ENCODE measurements at regions not wholly inside any gene's neighbourhood (a gene's known extent, or its start where the extent isn't known, plus 50 kb on each side); places are given as distances from the start of the nearest gene placed in this dataset.
A peak's percentile ranks its signal among the peaks of the same experiment; 100 is the strongest.

- DNase-seq (ENCODE audit: low spot score): no peak
- ATAC-seq (ENCODE audit: low FRiP score): no peak
- TF ChIP-seq, protein P1, sequence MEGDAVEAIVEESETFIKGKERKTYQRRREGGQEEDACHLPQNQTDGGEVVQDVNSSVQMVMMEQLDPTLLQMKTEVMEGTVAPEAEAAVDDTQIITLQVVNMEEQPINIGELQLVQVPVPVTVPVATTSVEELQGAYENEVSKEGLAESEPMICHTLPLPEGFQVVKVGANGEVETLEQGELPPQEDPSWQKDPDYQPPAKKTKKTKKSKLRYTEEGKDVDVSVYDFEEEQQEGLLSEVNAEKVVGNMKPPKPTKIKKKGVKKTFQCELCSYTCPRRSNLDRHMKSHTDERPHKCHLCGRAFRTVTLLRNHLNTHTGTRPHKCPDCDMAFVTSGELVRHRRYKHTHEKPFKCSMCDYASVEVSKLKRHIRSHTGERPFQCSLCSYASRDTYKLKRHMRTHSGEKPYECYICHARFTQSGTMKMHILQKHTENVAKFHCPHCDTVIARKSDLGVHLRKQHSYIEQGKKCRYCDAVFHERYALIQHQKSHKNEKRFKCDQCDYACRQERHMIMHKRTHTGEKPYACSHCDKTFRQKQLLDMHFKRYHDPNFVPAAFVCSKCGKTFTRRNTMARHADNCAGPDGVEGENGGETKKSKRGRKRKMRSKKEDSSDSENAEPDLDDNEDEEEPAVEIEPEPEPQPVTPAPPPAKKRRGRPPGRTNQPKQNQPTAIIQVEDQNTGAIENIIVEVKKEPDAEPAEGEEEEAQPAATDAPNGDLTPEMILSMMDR (IDR thresholded peaks at IDR 0.05): no peak
Measured at GRCh38 chr12:107439026-107439738, 246.4 kb upstream of the PWP1 start.

- TF ChIP-seq, protein P1 (IDR thresholded peaks at IDR 0.05): no peak
- no peak for ATAC-seq (ENCODE audit: low FRiP score)
- no peak for DNase-seq (ENCODE audit: low spot score)
Measured at GRCh38 chr12:107440606-107441005, 245.0 kb upstream of the PWP1 start.

- peak; percentile 45 for ATAC-seq (ENCODE audit: low FRiP score)
- DNase-seq (ENCODE audit: low spot score): no peak
- TF ChIP-seq, protein P1 (IDR thresholded peaks at IDR 0.05): no peak
Measured at GRCh38 chr12:107441665-107442300, 243.8 kb upstream of the PWP1 start.

DNA sequence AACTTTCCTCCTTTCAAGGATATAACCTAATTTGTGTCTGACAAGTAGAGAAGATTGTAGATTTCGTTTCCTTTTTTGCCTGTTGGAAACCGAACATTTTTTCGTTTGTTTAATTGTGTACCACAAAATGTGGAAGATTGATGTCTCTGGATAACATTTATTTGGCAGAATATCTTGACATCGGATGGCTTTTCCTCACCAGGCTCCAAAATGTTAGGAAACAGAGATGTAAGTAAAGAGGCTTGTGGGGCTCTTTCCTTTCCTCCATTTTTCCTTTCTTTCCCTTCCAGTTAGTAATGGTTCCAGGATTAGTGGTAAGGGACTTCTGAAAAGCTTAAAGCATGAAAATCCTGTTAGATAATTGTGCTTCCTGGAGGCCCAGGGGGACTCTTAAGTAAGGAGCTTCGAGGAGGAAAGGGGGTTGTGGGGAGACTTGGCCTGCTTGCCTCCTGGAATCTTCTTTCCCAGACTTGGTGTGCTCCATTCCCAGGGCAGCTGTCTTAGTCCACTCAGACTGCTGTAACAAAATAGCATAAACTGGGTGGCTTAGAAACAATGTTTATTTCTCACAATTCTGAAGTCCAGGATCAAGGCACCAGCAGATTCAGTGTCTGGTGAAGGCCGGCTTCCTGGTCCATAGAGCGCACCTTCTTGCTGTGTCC is 243.1 kb upstream of the PWP1 start:
- no peak for ATAC-seq (ENCODE audit: low FRiP score)
- DNase-seq (ENCODE audit: low spot score): no peak
- TF ChIP-seq, protein P1 (IDR thresholded peaks at IDR 0.05): no peak

DNA sequence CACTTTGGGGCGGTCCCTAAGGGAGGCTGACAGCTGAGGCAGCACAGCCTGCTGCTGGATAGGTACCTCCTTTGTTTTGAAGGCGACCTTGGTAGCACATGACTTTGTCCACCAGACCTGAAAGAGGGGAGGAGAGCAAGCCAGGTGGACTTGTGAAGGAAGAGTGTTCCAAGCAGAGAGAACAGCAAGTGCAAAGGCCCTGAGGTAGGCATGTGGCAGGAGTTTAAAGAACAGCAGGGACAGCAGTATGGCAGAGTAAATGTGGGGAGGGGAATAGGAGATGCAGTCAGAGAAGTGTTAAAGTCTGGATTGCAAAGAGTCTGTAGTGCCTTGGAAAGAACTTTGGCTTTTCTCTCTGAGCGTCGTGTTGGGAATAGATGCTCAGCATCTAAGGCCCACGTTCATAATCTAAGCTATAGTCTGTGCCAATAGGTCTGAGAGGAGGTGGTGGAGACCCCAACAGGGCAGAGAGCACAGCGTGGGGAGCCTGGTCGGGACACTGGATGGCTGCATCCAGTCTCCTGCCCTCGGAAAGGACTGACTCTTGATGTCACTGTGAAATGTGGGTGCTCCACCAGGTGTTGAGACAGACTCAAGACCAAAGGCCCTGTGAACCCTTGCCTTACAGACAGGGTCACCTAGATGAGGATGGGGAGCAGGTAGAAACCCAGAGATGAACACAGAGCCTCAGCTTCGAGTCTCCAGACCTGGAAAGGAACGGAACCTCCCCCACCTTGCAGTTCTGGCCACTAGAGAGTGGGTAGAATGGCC is 242.1 kb upstream of the PWP1 start:
- TF ChIP-seq, protein P1 (IDR thresholded peaks at IDR 0.05): no peak
- no peak for ATAC-seq (ENCODE audit: low FRiP score)
- no peak for DNase-seq (ENCODE audit: low spot score)

DNA sequence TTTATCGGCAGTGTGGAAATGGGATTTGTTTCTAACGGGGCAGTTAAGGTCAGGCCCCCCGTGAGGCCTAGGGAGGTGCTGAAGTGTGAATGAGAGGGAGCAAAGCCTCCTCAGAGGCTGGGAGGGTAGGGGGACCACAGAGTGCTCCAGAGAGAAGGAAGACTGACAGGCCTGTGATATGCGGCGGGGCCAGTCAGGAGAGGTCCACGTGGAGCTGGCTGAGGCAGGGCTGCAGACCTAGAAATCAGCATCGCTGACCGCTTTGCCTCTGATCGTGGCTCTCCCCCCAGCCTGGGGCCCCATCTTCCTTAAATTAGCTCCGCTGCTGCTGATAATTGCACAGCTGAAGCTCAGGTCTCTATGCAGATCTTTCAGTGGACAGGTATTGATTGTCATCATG is 240.8 kb upstream of the PWP1 start:
- DNase-seq (ENCODE audit: low spot score) (no peak), ATAC-seq (ENCODE audit: low FRiP score) (no peak)
- TF ChIP-seq, protein P1 (IDR thresholded peaks at IDR 0.05): no peak

Measured in omental fat pad (tissue), 3 donors.